Right lobe of liver (tissue), 6 donors: ENCODE measurements at regions not wholly inside any gene's neighbourhood (a gene's known extent, or its start where the extent isn't known, plus 50 kb on each side); places are given as distances from the start of the nearest gene placed in this dataset.
"Not testable (repeated sequence)": the region's sequence is repeated elsewhere in the genome, so short reads cannot be mapped to it uniquely, and the experiment has no call there.

ENCODE experiments used
- ATAC-seq, 4 donors: fragments of 200-7000 bp; cut with Tn5 transposase; one replicate each; pipeline ENCODE4 v1.9.1; 2020; ENCODE audit warnings: mild to moderate bottlenecking in 4 of 4, moderate library complexity in 4 of 4
- DNase-seq, 3 donors: peaks; one replicate each; pipeline ENCODE4 v3.0.0-alpha.2; 2020
- H3K27ac ChIP-seq, 3 donors: fragments of 200-600 bp; one replicate each; pipeline ENCODE4 v1.8.0; 2022
- H3K27me3 ChIP-seq, 2 donors: fragments of 200-600 bp; one replicate each; pipeline ENCODE4 v1.8.0; 2022
- H3K36me3 ChIP-seq, 4 donors: fragments of 200-600 bp; sonication (generic) in 1 of 4; one replicate each; pipeline versions ENCODE4 v1.5.1 to v1.8.0; 2017 to 2022; ENCODE audit warnings: control low read depth in 1 of 4
- H3K4me1 ChIP-seq, 4 donors: fragments of 200-600 bp; sonication (generic) in 1 of 4; one replicate each; pipeline versions ENCODE4 v1.5.1 to v1.8.0; 2017 to 2022; ENCODE audit warnings: control low read depth in 1 of 4
- H3K4me3 ChIP-seq, 3 donors: fragments of 200-600 bp; one replicate each; pipeline ENCODE4 v1.8.0; 2022
- H3K9me3 ChIP-seq, 4 donors: fragments of 200-600 bp; sonication (generic) in 1 of 4; one replicate each; pipeline versions ENCODE4 v1.5.1 to v1.8.0; 2017 to 2022; ENCODE audit warnings: control low read depth in 1 of 4
- POLR2A ChIP-seq: fragments of 450-650 bp; IDR thresholded peaks from one replicate; pipeline ENCODE4 v1.6.1; 2017; ENCODE audit warnings: antibody characterized with exemption, mild to moderate bottlenecking
- WGBS: methylation state at CpG from one replicate; pipeline ENCODE4 v1.1.6; 2018; ENCODE audit warnings: low coverage, low lambda C conversion rate; ENCODE audit not compliant: insufficient coverage; ENCODE audit errors: missing lambda C conversion rate; 5-methylcytosine and 5-hydroxymethylcytosine counted together
- intact Hi-C, 2 donors: fragments of 100-400 bp; cut with DNase I; formaldehyde crosslinking; loops; one replicate each; pipeline versions ENCODE4 v1.11.2 to v1.14.1; 2022
- TF ChIP-seq, protein P1 (sequence below), 4 donors: fragments of 200-600 bp in 3 of 4; fragments of 450-650 bp in 1 of 4; IDR thresholded peaks; one replicate each; pipeline versions ENCODE4 v1.5.1 to v1.8.0; 2016 to 2022; ENCODE audit warnings: antibody characterized with exemption in 4 of 4, mild to moderate bottlenecking in 2 of 4
- donor health status: DM: no; HTN: yes; CAD: no.
- donor health status: DM: no; HTN: no; CAD: no.
- donor health status: DM: no; HTN: no; CAD: no.
- donor health status: DM: no; HTN: yes; CAD: no.
- donor health status: DM: no; HTN: yes; CAD: no.

DNA sequence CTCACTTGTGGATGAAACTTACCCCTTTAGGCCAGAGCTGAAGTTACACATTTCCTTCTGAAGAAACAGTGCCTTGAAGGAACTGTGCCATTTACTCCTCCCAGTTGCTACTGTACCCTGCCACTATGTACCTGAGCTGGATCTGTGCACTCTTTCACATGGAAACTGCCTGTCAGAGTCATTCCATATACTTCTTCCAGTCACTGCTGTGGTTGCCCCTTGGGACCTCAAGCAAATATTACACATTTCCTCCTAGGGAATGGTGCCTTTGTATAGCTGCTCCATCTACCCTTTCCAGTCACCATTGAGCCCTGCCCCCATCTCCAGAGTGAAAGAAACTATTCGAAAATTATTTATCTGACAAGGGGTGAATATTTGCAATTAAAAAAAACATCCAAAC, 1328.3 kb downstream of the TECRL start:
- no peaks in the 10 kb centered on the region for H3K9me3 ChIP-seq
- TF ChIP-seq POLR2A, result no peak
- TF ChIP-seq, protein P1, sequence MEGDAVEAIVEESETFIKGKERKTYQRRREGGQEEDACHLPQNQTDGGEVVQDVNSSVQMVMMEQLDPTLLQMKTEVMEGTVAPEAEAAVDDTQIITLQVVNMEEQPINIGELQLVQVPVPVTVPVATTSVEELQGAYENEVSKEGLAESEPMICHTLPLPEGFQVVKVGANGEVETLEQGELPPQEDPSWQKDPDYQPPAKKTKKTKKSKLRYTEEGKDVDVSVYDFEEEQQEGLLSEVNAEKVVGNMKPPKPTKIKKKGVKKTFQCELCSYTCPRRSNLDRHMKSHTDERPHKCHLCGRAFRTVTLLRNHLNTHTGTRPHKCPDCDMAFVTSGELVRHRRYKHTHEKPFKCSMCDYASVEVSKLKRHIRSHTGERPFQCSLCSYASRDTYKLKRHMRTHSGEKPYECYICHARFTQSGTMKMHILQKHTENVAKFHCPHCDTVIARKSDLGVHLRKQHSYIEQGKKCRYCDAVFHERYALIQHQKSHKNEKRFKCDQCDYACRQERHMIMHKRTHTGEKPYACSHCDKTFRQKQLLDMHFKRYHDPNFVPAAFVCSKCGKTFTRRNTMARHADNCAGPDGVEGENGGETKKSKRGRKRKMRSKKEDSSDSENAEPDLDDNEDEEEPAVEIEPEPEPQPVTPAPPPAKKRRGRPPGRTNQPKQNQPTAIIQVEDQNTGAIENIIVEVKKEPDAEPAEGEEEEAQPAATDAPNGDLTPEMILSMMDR (IDR thresholded peaks at IDR 0.05), result no peak
- H3K4me1 ChIP-seq, result no peaks in the 10 kb centered on the region
- H3K36me3 ChIP-seq, result no peaks in the 10 kb centered on the region
- intact Hi-C loops, result no loop called here
- ATAC-seq, result no peak
- no peaks in the 10 kb centered on the region for H3K27me3 ChIP-seq
- no peak overlapping the region for H3K27ac ChIP-seq
- H3K4me3 ChIP-seq, result no peak overlapping the region
- WGBS, result 27% methylated on average over 1 of the region's 1 CpG
- DNase-seq, result no peak

DNA sequence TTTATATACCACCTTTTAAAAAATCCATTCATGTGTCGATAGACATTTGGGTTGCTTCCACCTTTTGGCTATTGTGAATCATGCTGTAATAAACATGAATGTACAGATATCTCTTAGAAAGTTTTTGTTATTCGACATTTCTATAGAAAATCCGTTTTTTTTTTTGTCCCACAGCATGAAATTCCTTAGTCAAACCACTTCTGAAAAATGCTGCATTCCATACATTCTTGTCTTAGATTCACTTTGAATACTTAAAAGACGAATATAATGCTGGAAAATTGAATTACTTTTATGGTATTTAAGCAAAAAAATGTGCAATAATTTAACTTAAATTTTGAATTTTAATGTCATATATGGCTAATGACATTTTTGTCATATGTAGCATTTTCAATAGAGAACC, 1345.5 kb downstream of the TECRL start:
- 36% methylated on average over 4 of the region's 4 CpGs for WGBS
- ATAC-seq (no peak), DNase-seq (no peak)
- Histone ChIP-seq H3K4me3 (no peak overlapping the region), H3K27me3 (no peaks in the 10 kb centered on the region), H3K36me3 (no peaks in the 10 kb centered on the region), H3K27ac (no peak overlapping the region), H3K4me1 (no peaks in the 10 kb centered on the region), H3K9me3 (no peaks in the 10 kb centered on the region)
- no peak for TF ChIP-seq POLR2A
- TF ChIP-seq, protein P1 (IDR thresholded peaks at IDR 0.05), result no peak
- intact Hi-C loops, result no loop called here

DNA sequence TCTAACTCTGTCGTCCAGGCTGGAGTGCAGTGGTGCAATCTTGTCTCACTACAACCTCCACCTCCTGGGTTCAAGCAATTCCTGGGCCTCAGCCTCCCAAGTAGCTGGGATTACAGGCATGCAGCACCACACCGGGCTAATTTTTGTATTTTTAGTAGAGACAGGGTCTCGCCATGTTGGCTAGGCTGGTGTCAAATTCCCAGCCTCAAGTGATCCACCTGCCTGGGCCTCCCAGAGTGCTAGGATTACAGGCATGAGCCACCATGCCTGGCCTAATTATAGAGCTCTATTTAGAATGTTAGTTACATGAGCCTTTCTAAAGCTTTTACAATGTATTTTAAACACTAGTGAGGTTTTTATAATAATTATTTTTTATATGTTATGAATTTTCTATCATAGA, 1346.4 kb downstream of the TECRL start:
- DNase-seq, H3K36me3 ChIP-seq, H3K27ac ChIP-seq, H3K27me3 ChIP-seq, H3K4me1 ChIP-seq, intact Hi-C loops, ATAC-seq, H3K4me3 ChIP-seq, H3K9me3 ChIP-seq: not testable (repeated sequence)
- WGBS, result 69% methylated on average over 2 of the region's 3 CpGs

DNA sequence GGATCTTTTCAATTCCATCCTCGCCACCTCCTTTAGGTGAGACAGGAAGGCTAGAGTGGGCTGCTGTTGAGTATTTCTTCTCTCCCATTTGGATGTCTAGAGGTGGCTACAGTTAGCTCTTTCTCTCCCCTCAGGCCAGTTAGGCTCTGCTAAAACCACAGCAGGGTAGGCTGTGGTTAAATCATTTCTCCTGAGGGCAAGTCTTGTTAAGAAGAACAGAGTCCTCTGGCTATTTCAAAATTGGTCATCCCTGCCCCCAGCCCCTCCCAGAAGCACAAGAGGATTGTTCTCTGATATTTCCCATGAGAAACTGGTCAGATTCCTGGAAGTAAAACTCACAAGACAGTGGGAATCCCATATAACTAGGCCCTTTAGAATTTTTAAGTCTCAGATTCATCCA, 1359.5 kb downstream of the TECRL start:
- Histone ChIP-seq H3K4me3 (no peak overlapping the region), H3K9me3 (no peaks in the 10 kb centered on the region), H3K36me3 (no peaks in the 10 kb centered on the region), H3K27me3 (no peaks in the 10 kb centered on the region), H3K27ac (no peak overlapping the region), H3K4me1 (no peaks in the 10 kb centered on the region)
- DNase-seq (no peak), ATAC-seq (no peak)
- intact Hi-C loops, result no loop called here
- no peak for TF ChIP-seq POLR2A
- TF ChIP-seq, protein P1 (IDR thresholded peaks at IDR 0.05), result no peak
- WGBS, result 60% methylated on average over 1 of the region's 1 CpG

DNA sequence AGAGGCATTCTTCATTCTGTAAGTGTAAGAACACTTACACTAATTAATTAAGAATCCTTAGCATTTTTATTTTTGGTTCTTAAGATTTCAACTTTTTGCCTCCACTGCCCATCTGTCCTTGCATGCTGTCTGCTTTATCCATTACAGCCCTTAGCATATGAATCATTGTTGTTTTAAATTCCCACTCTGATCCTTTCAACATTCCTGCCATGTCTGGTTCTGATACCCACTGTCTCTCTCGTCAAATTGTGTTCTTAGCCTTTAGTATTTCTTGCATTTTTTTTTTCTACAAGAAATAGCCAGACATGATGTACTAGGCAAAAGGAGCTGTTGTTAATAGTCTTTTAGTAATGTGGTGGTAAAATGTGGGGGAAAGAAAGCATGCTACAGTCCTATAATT, 1360.0 kb downstream of the TECRL start:
- 36% methylated on average over 1 of the region's 1 CpG for WGBS
- H3K9me3 ChIP-seq, result no peaks in the 10 kb centered on the region
- H3K27me3 ChIP-seq, result no peaks in the 10 kb centered on the region
- ATAC-seq (no peak), DNase-seq (no peak)
- no peak overlapping the region for H3K4me3 ChIP-seq
- intact Hi-C loops, result no loop called here
- TF ChIP-seq, protein P1 (IDR thresholded peaks at IDR 0.05), result no peak
- no peak for TF ChIP-seq POLR2A
- H3K4me1 ChIP-seq, result no peaks in the 10 kb centered on the region
- H3K27ac ChIP-seq, result no peak overlapping the region
- no peaks in the 10 kb centered on the region for H3K36me3 ChIP-seq
